PFSK-1 (cell line): ENCODE measurements at regions not wholly inside any gene's neighbourhood (a gene's known extent, or its start where the extent isn't known, plus 50 kb on each side); places are given as distances from the start of the nearest gene placed in this dataset.

Source experiments
- FOXP2 ChIP-seq: optimal IDR thresholded peaks from 2 replicates; pipeline ENCODE3; 2011; ENCODE audit warnings: borderline replicate concordance, control low read depth, inconsistent platforms; ENCODE audit not compliant: insufficient read depth; ENCODE audit errors: extremely low read length, extremely low read depth
- POLR2AphosphoS5 ChIP-seq: IDR thresholded peaks from 2 replicates; pipeline ENCODE4 v1.6.1; 2012; ENCODE audit warnings: low read depth, mild to moderate bottlenecking, control low read depth, low read length, moderate library complexity
- SIN3A ChIP-seq: IDR thresholded peaks from 2 replicates; pipeline ENCODE4 v1.6.1; 2012; ENCODE audit warnings: mild to moderate bottlenecking, low read length, moderate library complexity, borderline replicate concordance; ENCODE audit not compliant: insufficient read depth
- TAF1 ChIP-seq: IDR thresholded peaks from 2 replicates; pipeline ENCODE4 v1.6.1; 2012; ENCODE audit warnings: low read length, control low read depth, borderline replicate concordance; ENCODE audit not compliant: insufficient read depth
- TF ChIP-seq, protein P1 (sequence below), 2 experiments: IDR thresholded peaks; 2 replicates each; pipeline versions ENCODE4 v1.6.1 to v1.8.0; 2011 to 2012; ENCODE audit warnings: low read depth in 2 of 2, low read length in 2 of 2, control low read depth in 1 of 2, inconsistent platforms in 1 of 2, mild to moderate bottlenecking in 1 of 2, moderate library complexity in 1 of 2; ENCODE audit not compliant: insufficient read depth in 1 of 2

DNA sequence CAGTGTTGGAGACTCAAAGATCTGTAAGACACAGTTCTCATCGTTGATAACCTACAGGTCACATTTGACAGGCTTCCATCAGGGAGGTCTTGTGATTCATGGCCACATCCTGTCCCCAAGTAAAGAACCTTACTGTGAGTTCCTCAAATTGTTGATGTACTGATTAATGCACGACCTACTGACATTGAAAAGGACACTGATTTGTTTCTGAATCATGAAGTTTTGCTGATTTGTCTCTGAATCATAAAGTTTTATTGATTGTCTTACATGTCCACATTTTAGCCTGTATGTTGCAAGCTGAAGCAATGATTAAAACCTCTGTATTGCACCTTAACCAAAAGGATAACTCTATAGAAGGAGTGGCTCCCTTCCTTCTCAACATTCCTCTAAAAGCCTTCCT, 476.3 kb upstream of the RUNX1 start:
- TF ChIP-seq SIN3A = no peak
- no peak for TF ChIP-seq FOXP2
- TF ChIP-seq POLR2AphosphoS5 = no peak
- no peak for TF ChIP-seq TAF1
- TF ChIP-seq, protein P1, sequence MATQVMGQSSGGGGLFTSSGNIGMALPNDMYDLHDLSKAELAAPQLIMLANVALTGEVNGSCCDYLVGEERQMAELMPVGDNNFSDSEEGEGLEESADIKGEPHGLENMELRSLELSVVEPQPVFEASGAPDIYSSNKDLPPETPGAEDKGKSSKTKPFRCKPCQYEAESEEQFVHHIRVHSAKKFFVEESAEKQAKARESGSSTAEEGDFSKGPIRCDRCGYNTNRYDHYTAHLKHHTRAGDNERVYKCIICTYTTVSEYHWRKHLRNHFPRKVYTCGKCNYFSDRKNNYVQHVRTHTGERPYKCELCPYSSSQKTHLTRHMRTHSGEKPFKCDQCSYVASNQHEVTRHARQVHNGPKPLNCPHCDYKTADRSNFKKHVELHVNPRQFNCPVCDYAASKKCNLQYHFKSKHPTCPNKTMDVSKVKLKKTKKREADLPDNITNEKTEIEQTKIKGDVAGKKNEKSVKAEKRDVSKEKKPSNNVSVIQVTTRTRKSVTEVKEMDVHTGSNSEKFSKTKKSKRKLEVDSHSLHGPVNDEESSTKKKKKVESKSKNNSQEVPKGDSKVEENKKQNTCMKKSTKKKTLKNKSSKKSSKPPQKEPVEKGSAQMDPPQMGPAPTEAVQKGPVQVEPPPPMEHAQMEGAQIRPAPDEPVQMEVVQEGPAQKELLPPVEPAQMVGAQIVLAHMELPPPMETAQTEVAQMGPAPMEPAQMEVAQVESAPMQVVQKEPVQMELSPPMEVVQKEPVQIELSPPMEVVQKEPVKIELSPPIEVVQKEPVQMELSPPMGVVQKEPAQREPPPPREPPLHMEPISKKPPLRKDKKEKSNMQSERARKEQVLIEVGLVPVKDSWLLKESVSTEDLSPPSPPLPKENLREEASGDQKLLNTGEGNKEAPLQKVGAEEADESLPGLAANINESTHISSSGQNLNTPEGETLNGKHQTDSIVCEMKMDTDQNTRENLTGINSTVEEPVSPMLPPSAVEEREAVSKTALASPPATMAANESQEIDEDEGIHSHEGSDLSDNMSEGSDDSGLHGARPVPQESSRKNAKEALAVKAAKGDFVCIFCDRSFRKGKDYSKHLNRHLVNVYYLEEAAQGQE (IDR thresholded peaks at IDR 0.05; ENCODE audit: insufficient read depth in 1 of 2, low read depth in 2 of 2, low read length in 2 of 2) = no peak
